Vagina (tissue), 2 donors: ENCODE measurements at regions not wholly inside any gene's neighbourhood (a gene's known extent, or its start where the extent isn't known, plus 50 kb on each side); places are given as distances from the start of the nearest gene placed in this dataset.
A peak's percentile ranks its signal among the peaks of the same experiment; 100 is the strongest.

Experiments used
- DNase-seq, 2 donors: peaks; one replicate each; pipeline ENCODE4 v3.0.0-alpha.2; 2017; ENCODE audit errors: extremely low spot score in 2 of 2
- H3K27ac ChIP-seq: fragments of 200-600 bp; sonication (generic); one replicate; pipeline ENCODE4 v1.5.1; 2019
- H3K27me3 ChIP-seq: fragments of 200-600 bp; sonication (generic); one replicate; pipeline ENCODE4 v1.5.1; 2019
- H3K36me3 ChIP-seq, 2 donors: fragments of 200-600 bp; sonication (generic); one replicate each; pipeline ENCODE4 v1.5.1; 2017 to 2019
- H3K4me1 ChIP-seq: fragments of 200-600 bp; sonication (generic); one replicate; pipeline ENCODE4 v1.5.1; 2019
- H3K4me3 ChIP-seq, 2 donors: fragments of 200-600 bp; sonication (generic); 1 replicate in 1 of 2; 2 replicates in 1 of 2; pipeline ENCODE4 v1.5.1; 2016 to 2019
- H3K9me3 ChIP-seq: fragments of 200-600 bp; sonication (generic); one replicate; pipeline ENCODE4 v1.5.1; 2019
- POLR2A ChIP-seq, 2 donors: fragments of 450-650 bp; IDR thresholded peaks; one replicate each; pipeline ENCODE4 v1.6.1; 2017; ENCODE audit warnings: antibody characterized with exemption in 2 of 2, mild to moderate bottlenecking in 2 of 2, moderate library complexity in 2 of 2
- POLR2AphosphoS5 ChIP-seq, 2 donors: sonication (generic); formaldehyde crosslinking; IDR thresholded peaks; one replicate each; pipeline ENCODE4 v1.9.0; 2017; ENCODE audit warnings: antibody characterized with exemption in 2 of 2, mild to moderate bottlenecking in 2 of 2, low read depth in 1 of 2; ENCODE audit not compliant: insufficient read depth in 1 of 2
- intact Hi-C: fragments of 100-400 bp; cut with DNase I; formaldehyde crosslinking; loops from one replicate; pipeline ENCODE4 v1.15.1; 2023
- TF ChIP-seq, protein P1 (sequence below), 3 experiments: fragments of 450-650 bp in 2 of 3; fragments of 200-600 bp in 1 of 3; sonication (generic) in 1 of 3; IDR thresholded peaks; one replicate each; pipeline ENCODE4 v1.5.1; 2017 to 2019; ENCODE audit warnings: antibody characterized with exemption in 3 of 3, mild to moderate bottlenecking in 2 of 3, moderate library complexity in 2 of 3

DNA sequence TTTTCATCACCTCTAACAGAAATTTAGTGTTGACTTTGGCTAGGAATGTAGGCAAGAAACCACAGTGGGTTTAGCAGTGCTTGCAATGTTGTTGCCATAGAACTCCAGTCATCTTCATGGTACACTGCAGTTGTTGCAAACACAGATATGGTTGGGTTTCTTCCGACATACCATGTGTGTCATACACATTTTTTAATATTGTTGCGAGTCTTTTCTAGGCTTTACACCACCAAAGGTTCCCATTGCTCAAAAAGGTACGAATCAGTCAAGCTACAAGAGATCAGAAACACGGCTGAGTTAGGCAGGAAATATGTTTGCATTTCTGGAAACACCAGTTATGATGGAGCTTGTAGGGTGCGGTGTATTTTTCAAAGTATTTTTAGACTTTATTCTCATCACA is 172.4 kb downstream of the SYK start:
- Histone ChIP-seq H3K4me3 (no peak overlapping the region), H3K9me3 (no peaks in the 10 kb centered on the region), H3K4me1 (peaks cover 31% of the 10 kb centered on the region), H3K27ac (no peak overlapping the region), H3K27me3 (no peaks in the 10 kb centered on the region), H3K36me3 (no peaks in the 10 kb centered on the region)
- peak in 1 of 2 donors; percentile 22 for DNase-seq
- intact Hi-C loops: no loop called here
- TF ChIP-seq POLR2AphosphoS5 (IDR thresholded peaks at IDR 0.05; ENCODE audit: insufficient read depth in 1 of 2, low read depth in 1 of 2): peak in 1 of 2 donors; percentile 40
- TF ChIP-seq, protein P1, sequence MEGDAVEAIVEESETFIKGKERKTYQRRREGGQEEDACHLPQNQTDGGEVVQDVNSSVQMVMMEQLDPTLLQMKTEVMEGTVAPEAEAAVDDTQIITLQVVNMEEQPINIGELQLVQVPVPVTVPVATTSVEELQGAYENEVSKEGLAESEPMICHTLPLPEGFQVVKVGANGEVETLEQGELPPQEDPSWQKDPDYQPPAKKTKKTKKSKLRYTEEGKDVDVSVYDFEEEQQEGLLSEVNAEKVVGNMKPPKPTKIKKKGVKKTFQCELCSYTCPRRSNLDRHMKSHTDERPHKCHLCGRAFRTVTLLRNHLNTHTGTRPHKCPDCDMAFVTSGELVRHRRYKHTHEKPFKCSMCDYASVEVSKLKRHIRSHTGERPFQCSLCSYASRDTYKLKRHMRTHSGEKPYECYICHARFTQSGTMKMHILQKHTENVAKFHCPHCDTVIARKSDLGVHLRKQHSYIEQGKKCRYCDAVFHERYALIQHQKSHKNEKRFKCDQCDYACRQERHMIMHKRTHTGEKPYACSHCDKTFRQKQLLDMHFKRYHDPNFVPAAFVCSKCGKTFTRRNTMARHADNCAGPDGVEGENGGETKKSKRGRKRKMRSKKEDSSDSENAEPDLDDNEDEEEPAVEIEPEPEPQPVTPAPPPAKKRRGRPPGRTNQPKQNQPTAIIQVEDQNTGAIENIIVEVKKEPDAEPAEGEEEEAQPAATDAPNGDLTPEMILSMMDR (IDR thresholded peaks at IDR 0.05): no peak
- TF ChIP-seq POLR2A (IDR thresholded peaks at IDR 0.05): no peak

DNA sequence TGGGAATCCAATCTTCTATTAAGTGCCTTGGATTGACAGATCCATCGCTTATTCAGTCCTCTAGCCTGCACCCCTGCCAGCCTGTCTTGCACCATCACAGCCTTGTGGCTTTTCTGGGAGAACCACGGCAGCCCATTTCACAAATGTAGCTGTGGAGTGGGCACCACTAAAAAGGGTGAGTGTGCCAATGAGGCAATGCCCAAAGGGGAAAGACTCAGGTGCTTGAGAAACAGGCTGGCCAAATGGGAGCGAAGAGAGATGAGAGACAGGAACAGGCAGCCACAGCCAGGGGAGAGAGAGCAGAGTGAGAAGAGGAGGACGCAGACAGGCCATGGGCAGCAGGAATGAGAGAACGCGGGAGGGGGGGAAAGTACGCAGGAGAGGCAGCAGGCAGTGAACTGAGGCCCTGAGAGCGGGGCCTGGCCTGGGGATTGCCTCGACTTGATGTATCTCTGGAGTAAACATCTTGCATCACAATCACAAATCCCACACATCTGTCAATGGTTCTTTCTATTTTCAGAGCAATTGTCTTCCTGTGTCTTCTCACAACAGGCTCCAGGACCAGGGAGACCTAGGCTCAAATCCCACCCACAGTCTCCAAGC is 173.1 kb downstream of the SYK start:
- no peak for TF ChIP-seq POLR2AphosphoS5 (IDR thresholded peaks at IDR 0.05; ENCODE audit: insufficient read depth in 1 of 2, low read depth in 1 of 2)
- no peak for TF ChIP-seq POLR2A (IDR thresholded peaks at IDR 0.05)
- TF ChIP-seq, protein P1 (IDR thresholded peaks at IDR 0.05): no peak
- Histone ChIP-seq H3K36me3 (no peaks in the 10 kb centered on the region), H3K27ac (no peak overlapping the region), H3K27me3 (no peaks in the 10 kb centered on the region), H3K4me3 (no peak overlapping the region), H3K4me1 (peaks cover 29% of the 10 kb centered on the region), H3K9me3 (no peaks in the 10 kb centered on the region)
- no peak for DNase-seq
- intact Hi-C loops: no loop called here

DNA sequence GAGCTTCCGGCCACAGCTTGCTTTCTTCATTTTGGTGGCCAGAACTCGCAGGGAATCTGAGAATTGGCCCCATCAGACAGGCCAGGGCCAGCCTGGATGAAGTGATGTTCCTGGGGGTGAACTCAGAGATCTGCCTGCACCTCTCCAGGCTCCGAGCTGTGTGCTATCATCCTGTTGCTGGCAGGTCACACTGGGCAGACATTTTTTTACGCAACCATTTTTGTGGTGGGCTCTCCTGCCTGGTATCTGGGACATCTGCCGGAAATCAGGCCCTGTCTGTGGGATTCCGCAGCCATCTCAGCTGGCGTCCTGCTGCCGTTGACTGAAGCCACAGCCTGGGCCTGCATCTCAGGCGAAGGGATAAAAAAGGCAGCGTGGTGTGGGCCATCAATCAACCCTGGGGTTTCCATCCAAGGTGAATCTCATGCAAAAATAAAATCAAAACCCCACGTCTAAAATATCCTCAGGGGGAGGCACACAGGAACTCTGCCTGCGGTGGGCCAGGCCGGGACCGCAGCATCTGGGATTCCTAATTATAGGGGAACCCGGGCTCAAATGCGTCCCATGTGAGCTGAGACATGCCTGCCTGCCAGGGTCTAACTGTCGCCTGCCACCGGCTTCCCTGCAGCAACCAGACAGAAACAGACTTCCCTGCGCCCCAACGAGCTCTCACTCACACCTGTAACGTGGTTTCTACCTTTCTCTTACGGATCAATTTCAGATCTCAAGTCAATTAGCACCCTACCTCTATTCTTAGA is 174.3 kb downstream of the SYK start:
- TF ChIP-seq, protein P1 (IDR thresholded peaks at IDR 0.05): no peak
- TF ChIP-seq POLR2AphosphoS5 (IDR thresholded peaks at IDR 0.05; ENCODE audit: insufficient read depth in 1 of 2, low read depth in 1 of 2) (no peak), POLR2A (IDR thresholded peaks at IDR 0.05) (no peak)
- no peaks in the 10 kb centered on the region for H3K36me3 ChIP-seq
- H3K9me3 ChIP-seq: no peaks in the 10 kb centered on the region
- H3K27me3 ChIP-seq: no peaks in the 10 kb centered on the region
- DNase-seq: no peak
- peaks cover 22% of the 10 kb centered on the region for H3K4me1 ChIP-seq
- intact Hi-C loops: no loop called here
- no peak overlapping the region for H3K4me3 ChIP-seq
- H3K27ac ChIP-seq: no peak overlapping the region

DNA sequence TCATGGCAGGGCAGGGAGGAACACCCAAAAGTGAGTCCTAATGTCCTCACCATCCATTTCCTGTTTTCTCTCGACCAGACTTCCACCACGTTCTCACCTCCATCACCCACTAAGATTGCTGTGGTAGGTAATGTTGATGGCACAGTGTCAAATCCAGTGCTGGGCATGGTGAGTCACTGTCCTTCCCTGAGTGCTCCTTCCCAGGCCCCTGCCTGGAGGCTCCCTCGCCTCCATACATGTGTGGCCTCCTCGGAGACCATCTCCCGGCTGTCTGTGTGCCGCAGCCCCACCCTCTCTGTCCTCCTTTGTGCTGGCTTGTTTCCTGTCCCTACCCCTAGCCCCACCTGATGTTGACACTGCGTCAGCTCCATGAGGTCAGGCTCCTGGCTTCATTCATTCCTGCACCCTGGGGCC is 177.5 kb downstream of the SYK start:
- Histone ChIP-seq H3K27me3 (no peaks in the 10 kb centered on the region), H3K36me3 (no peaks in the 10 kb centered on the region), H3K4me3 (no peak overlapping the region), H3K9me3 (no peaks in the 10 kb centered on the region), H3K4me1 (no peaks in the 10 kb centered on the region), H3K27ac (no peak overlapping the region)
- no peak for TF ChIP-seq POLR2A (IDR thresholded peaks at IDR 0.05)
- TF ChIP-seq, protein P1 (IDR thresholded peaks at IDR 0.05): no peak
- no peak for TF ChIP-seq POLR2AphosphoS5 (IDR thresholded peaks at IDR 0.05; ENCODE audit: insufficient read depth in 1 of 2, low read depth in 1 of 2)
- DNase-seq: no peak
- intact Hi-C loops: no loop called here

DNA sequence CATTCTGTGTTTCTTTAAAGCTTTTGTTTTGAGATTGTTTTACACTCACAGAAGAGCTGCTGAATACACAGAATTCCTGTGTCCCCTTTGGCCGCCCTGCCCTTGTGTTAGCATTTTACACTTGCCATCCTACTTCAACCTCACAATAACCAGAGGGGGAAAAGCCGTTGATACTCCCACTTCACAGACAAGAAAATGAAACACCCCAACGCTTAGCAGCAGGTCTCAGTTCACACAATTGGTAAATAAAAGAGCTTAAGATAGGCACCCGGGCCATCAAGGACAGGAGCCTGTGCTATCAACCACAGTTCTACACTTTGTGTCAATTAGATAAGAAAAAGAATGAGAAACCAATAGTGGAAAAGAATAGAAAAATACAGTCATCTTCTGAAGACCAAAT is 178.0 kb downstream of the SYK start:
- no peak overlapping the region for H3K4me3 ChIP-seq
- no peak overlapping the region for H3K27ac ChIP-seq
- H3K27me3 ChIP-seq: no peaks in the 10 kb centered on the region
- intact Hi-C loops: no loop called here
- H3K4me1 ChIP-seq: no peaks in the 10 kb centered on the region
- no peaks in the 10 kb centered on the region for H3K9me3 ChIP-seq
- H3K36me3 ChIP-seq: no peaks in the 10 kb centered on the region
- no peak for TF ChIP-seq POLR2A (IDR thresholded peaks at IDR 0.05)
- DNase-seq: no peak
